Dermis microvascular lymphatic vessel endothelial cell (primary cell): ENCODE measurements at regions not wholly inside any gene's neighbourhood (a gene's known extent, or its start where the extent isn't known, plus 50 kb on each side); places are given as distances from the start of the nearest gene placed in this dataset.
"Not testable (repeated sequence)": the region's sequence is repeated elsewhere in the genome, so short reads cannot be mapped to it uniquely, and the experiment has no call there.

ENCODE experiments used
- DNase-seq, 2 donors: peaks; one replicate each; pipeline versions ENCODE4 v3.0.0 to v3.0.0-alpha.2; 2010; ENCODE audit warnings: low read depth in 2 of 2

DNA sequence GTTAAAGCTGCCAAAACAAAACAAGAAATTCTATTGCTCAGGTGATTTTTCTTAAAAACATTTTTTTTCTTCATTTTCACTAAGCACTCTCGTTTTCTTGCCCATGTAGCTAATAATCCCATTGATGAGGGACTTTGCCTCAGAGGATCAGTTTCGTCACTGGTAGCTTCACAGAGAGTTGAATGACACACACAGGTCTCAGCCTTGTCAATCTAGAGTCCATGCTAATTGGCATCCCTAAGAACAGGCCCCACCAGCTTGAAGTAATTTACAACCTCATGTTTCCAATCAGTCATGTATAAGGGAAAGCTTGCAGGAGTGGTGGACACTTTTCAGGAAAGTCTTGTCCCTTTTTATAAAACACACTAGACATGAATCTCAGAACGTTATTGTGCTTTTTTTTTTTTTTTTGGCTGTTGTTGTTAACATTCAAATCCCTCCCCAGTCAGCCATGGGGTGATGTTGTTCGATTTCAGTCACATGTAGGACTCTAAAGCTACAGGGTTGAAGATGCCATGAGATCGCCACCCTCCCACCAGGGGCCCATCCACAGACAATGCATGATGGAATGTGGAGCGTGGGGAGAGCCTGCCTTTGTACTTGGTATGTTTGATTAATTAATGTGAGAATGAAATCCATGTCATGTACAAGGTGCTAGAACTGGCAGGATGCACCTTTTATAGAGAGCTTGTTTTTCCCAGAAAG is 232.4 kb upstream of the FZD8 start:
- DNase-seq: no peak

DNA sequence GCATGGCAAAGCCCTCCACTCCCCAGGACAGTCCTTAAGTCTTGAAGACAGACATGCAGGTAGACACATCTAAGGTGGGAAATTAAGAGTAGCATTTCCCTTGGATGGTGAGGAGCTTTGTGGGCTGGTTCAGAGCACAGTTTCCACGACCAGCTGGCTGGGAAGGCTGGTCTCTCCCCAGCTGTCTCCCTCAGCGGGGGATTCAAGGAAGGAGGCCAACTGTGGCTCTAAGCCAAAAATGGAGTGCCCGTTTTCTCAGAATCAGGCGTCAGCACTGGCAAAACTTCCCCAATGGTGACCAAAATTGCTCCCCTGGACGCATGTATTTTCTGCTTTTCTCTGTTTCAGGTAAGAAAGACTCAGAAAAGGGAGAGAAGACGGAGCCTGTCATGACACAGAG is 230.6 kb upstream of the FZD8 start:
- DNase-seq: no peak

DNA sequence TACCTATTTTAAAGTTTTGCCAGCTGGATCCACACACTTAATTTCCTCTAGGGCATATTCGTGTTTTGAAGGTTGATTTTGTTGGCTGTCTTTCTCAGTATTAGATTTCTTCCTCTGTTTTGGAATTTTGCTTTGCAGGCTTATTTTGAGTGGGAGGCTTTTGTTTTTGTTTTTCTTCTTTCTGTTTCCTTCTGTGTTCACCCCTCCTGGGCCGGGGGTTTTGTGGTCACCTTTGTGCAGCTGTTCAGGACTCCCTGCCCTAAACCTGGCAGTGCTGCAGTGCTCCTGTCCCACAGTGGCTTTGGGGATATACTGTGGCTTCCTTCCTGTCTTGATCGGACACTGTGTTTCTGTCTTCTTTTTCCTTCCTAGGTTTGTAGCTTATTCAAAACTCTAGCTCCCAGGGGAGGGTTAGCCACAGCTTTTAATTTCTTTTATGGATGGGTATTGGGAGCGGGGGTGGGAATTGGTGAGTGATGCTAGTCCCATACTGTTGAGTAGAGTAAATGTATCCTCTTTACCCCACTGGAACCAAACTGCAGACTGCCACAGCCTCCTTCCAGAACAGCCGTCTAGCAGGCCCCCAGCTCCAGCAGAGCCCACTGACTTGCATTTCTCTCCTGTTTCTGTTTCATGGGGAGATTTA is 228.7 kb upstream of the FZD8 start:
- DNase-seq: peak; percentile 10 to 30

DNA sequence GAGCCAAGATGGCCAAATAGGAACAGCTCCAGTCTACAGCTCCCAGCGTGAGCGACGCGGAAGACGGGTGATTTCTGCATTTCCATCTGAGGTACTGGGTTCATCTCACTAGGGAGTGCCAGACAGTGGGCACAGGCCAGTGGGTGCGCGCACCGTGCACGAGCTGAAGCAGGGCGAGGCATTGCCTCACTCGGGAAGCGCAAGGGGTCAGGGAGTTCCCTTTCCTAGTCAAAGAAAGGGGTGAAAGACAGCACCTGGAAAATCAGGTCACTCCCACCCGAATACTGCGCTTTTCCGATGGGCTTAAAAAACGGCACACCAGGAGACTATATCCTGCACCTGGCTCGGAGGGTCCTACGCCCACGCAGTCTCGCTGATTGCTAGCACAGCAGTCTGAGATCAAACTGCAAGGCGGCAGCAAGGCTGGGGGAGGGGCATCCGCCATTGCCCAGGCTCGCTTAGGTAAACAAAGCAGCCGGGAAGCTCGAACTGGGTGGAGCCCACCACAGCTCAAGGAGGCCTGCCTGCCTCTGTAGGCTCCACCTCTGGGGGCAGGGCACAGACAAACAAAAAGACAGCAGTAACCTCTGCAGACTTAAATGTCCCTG is 216.7 kb upstream of the FZD8 start:
- not testable (repeated sequence) for DNase-seq

DNA sequence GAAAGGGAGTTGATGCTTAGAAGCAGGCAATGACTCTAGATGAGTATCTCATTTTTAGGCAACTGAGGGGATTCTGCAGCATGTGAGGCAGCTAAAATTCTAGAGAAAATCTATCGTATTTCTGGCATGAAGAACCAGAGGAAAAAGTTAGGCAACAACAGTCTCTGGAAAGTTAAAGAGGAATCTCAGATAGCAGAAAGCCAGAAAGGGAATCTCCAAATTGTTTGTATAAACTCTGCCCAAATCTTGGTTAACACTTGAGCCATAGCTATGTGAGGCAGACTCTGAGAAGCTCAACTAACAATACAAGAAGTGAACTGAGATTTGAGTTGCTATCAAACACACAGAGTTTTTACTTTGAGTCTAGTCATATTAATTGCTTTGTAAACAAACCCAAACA is 215.8 kb upstream of the FZD8 start:
- no peak for DNase-seq

DNA sequence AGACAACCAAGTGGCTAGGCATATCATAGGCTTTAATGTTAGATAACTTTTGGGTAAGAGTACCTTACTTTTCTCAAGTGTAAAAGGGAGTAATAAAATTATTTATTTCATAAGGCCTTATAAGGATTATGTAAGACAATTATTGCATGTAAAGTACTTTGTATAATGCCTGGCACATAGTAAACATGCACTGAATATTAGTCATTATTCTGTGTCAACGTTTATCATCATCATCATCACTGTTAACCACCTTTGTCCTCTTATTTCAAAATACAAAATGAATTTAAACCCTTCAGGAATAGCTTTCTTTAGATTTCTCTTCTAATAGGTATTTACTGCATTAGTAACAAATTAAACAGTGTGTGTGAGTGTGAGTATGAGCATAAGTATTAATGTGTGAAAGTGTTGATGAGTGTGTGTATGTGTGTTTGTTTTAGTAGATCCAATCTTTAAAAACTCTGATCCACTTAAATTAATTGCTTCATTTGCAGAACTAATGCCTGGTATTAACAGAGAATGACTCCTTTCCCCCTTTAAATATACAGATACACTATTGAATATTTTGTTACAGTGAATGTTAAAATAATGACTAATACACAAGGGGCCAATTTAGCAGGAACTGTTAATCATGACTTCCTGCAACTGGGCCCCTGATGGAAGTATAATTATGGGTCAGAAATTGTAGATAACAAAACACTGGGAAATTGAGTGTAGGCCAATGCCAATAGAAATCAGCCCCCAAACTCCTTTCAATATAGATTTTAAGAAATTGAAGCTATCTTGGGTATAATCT is 213.3 kb upstream of the FZD8 start:
- no peak for DNase-seq

DNA sequence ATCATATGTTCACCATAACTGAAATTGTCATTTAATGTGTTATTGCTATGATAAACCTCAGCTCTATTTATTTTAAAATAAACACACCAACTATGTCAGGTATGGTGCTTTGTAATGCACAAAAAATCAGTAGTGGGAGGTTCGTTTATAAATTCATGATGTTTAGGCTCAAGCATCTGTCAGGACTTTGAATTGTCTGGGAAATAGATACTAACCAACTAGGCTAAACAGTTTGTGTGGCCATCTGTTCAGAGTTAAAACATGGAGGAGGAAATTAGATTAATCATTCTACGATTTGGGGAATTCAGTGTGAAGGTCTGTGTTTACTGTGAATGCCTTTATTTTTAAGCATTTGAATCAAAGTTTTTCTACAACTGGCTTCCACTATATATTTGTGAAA is 212.6 kb upstream of the FZD8 start:
- no peak for DNase-seq

DNA sequence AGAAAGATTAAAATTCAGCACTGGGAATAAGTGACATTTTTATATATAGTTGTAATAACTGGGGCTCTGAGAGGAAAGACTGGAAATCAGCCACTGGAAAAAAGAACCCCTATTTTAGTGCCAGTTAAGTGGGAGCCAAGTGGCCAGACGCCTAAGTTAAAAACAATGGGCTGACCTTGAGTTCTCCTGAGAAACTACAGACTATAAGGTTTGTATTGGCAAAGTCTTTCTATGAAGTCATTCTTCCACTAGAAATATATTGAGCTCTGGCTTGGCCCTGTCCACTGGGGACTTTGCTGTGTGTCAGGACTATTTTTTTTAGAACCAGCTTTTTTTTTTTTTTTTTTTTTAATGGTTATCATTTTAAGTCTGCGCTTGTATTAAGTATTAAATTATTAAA is 210.6 kb upstream of the FZD8 start:
- DNase-seq: no peak

DNA sequence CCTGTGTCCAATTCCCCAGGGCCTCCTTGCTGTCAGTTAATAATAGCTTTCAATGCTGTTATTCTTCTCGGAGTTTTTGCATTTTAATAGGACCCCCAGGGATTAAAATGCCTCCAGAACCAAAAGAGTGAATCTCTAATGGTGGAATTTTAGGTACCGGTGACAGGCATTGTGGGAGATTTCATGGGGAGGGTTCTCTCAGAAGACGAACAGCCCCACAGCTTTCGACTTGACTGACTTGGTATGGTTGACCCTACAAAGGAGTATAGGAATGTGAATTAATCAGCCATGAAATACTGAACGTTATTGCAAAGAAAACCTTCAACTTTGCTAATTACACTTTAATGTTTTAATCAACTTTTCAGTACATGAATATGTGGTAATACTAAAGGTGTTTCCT is 206.3 kb upstream of the FZD8 start:
- no peak for DNase-seq

DNA sequence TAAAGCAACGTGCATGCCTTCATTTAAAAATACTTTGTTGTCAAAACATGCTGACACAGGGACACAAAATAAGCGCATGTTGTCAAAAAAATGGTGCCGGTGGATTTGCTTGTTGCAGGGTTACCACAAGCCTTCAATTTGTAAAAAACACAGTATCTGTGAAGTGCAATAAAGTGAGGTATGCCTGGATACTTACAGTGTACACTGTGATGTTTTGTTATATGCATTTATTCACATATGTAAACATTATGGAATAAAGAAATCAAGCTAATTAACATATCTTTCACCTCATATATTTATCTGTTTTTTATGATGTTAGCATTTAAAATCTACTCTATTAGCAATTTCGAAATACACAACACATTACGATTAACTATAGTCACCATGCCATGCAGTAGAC is 202.6 kb upstream of the FZD8 start:
- DNase-seq: no peak

DNA sequence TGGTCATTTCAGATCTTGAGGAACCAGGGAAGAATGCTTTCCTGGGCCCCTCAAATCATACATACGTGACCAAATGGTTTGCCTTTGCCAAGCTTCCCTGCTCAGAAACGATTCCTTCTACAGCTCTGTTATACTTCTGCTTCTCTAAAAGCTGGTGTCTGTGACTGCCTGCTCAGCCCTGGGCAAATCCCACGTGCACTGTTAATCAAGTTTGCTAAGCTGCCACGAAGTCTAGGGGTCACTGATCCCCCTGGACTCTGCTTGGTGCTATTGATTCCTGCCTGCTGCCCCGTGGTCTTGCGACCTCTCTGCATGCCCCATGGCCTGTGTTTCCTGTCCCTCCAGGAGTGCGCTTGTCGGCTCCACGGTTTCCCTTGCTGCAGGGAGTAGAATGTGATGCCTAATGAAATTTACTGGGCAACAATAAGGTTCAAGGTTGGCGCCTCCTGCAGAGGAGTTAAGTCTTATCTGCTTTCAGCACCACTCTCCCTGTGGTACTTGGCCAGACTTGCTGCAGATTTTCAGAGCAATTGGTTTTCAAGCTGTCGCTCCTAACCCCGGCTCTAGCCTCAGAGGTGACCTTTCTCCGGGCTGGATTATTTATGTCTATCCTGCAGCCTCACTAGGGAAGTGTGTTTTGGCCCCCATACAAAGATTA is 201.6 kb upstream of the FZD8 start:
- peak; percentile 55 to 63 for DNase-seq

DNA sequence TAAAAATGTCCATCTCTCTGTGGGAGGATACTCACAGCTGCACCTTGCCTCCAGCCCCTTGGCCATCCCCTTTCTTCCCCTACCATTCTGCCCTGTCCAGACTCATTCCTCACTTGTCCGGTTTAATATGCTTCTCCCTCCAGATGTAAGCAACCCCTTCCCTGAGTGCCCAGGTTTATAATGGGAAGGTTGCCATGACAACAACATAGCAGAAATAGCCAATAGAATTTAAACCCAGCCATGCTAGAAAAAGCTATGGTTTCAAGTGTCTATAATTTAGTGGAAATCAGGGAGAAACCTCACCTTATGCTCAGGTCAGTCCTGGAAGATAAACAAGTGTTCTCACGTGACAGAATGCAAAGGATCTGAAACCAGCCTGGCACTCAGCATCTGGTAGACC is 196.0 kb upstream of the FZD8 start:
- no peak for DNase-seq

DNA sequence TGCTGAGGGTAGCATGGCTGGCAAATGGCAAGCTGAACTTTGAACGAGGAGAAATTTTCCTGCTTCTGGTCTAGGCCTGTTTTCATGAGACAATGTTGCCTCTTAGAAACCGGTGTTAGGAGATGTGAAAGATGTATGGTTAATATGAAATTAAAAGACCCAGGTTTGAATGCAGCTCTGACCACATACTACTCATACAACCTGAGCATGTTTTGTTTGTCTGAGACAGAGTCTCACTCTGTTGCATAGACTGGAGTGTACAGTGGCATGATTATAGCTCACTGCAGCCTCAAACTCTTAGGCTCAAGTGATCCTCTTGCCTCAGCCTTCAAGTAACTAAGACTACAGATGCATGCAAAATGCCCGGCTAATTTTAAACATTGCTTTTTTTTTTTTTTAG is 193.4 kb upstream of the FZD8 start:
- no peak for DNase-seq

DNA sequence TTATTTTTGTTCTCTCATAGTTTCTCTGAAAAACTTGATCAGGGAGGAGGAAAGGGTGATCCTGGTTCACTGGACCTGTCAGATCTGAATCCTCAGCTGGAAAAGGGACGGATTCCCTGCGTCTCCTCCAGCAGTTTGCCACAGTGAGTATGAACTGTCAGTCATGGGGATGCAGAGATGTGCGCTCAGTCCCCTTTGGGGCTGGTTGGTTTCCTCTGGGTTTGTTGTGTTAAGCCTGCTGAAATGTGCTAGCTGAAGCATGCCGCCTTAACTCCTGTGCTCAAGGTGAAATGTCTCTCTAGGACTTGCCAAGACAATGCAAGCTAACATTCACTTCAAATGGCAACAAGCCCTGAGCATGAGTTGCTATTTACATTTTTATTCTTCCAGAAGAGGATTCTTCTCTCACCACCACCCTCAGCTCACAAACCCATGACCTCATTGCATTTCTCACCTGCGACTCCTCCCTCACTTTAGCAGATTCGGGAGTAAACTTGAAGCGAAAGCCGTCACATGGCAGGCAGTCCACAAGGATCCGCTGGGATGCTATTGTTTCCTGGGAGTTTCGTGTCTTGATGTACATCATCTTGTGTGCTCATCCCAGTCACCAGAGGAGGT is 192.9 kb upstream of the FZD8 start:
- no peak for DNase-seq

DNA sequence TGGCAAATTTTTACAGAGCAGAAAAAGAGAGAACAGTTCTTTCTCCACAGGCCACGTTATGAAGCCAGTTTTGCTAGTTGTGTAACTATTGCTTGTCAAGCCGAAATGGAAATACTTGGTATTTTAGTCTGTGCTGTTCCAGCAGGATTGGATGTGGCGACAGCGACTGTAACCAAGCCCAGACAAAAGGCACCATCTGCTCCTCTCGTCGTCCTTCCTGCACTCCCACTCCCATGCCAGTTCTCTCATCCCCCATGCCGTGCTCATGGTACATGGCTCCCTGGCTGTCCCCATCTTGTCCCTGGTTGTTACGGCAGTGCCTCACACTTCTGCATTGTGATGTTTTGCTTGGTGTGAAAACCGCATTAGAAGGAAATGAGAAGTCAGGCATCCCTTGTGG is 185.7 kb upstream of the FZD8 start:
- no peak for DNase-seq

DNA sequence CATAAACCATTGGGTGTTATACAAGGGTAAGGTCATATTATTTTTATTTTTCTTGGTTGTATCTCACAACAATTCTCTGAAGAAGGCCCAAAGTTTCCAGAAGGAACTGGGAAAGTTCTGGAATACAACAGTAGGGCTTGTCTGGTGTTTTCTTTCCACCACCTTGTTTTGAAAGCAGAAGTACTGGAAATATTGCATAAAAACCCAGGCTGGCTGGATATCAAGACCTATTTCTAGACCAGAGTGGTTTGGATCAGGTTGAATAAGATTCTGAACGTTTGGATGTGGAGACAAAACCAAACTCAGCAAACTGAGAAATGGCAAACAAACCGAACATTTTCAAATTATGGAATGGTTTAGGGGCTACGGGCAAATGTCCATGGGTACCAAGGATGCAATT is 182.6 kb upstream of the FZD8 start:
- no peak for DNase-seq

DNA sequence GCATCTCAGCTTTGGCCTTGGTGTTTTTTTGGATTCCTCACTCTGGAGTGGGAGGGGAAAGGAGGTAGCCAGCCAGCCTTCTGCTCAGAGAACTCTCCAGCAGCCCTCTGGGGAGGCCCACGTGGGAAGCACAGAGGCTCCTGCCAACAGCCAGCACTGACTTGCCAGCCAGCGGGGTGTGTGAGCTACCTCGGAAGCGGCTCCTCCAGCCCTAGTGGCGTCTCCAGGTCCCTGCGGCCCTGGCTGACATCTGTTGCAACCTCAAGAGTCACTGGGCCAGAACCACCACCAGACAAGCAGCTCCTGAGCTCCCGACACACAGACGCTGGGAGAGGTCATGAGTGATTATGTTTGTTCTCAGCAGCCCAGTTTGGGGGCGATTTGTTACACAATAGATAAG is 180.2 kb upstream of the FZD8 start:
- DNase-seq: no peak

DNA sequence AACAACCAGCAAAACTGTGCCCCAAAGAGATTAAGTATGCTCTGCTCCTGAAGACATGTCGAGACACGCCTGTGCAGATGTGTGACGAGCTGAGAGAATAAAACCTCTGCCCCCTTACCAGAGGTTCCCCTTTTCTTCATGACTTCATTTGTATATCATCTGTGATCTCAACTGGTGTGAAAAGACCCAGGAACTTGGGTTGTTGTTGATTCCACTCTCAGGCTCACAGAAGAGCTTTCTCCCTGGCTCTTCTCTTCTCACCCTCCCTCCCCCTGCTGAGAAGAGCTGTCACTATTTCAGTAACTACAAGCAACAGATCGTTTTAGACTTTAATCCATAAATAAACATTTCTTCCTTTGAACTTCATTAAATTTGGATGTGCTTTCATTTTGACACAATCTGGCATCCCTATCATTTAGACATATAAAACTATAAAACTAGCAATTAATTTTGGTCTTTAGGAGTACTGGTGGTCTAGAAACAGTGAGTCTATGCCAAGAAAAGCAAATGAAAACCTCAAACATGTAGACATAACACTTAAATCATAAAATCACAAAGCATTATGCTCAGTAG is 179.3 kb upstream of the FZD8 start:
- no peak for DNase-seq

DNA sequence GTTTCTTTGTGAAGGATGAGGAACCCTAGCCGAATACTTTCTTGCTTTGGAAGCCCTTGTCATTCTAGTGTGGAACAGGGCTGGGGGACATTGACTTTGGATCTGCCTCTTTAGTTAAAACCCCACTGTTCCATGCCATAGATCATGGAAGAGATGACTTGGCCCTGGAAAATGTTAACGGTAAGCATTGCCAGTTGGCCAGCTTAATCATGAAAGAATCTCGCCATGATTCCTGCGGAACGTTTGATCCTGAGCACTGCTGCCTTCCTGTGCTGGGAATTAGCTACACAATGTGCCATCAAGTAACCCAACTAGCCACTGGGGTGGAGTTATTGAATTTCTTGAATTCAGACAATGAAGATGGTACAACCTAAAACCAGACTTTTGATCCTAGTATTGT is 177.6 kb upstream of the FZD8 start:
- DNase-seq: no peak

DNA sequence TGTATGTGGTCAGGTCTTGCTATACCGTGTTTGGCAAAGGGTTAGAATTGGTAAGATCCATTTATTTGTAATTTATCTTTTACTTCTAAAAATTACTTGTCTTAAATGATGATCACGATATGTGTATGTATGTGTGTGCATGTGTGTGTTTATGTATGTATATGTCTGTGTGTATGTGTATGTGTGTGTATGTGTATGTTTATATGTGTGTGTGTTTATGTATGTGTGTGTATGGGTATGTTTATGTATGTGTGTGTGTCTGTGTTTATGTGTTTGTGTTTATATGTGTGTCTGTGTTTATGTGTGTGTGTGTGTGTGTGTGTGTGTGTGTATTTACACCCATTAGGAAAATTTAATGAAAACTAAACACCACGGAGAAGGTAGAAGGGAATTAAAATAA is 176.9 kb upstream of the FZD8 start:
- DNase-seq: no peak

DNA sequence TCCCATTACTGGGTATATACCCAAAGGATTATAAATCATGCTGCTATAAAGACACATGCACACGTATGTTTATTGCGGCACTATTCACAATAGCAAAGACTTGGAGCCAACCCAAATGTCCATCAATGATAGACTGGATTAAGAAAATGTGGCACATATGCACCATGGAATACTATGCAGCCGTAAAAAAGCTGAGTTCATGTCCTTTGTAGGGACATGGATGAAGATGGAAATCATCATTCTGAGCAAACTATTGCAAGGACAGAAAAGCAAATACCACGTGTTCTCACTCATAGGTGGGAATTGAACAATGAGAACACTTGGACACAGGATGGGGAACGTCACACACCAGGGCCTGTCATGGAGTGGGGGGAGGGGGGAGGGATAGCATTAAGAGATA is 175.0 kb upstream of the FZD8 start:
- DNase-seq: not testable (repeated sequence)
